ENCODE measurements at regions not wholly inside any gene's neighbourhood (a gene's known extent, or its start where the extent isn't known, plus 50 kb on each side); places are given as distances from the start of the nearest gene placed in this dataset.

DNA sequence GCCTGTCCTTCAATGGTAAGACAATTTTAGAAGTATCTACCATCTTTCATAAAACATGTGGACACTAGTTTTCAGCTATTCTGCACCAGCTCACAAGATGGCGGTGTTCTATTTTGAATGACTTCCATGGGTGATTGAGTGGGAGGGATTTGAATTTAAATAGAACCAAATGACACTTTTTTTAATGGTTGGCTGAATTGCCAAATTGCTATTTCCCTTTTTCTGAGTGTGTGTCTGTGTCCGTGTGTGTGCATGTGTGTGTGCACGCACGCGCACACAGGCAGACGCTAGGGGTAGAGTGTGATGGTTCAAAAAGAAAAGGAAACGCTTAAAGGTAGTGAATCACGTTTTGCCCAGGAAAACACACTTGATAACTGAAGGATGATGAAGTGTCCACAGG is 362.6 kb downstream of the DAD1 start:
- ChIA-PET POLR2A (no interaction called here), CTCF (no interaction called here)
- in situ Hi-C loops (cut with HindIII; ENCODE audit: low pct_unique_long_range_greater_than_20kb, low sequenced_read_pairs) (no loop called here), intact Hi-C loops (cut with micrococcal nuclease; ENCODE audit: unreplicated experiment) (no loop called here)
- H3K4me3 ChIP-seq (ENCODE audit: low read depth in 2 of 2, low read length in 2 of 2) = no peak overlapping the region
- H3K27ac ChIP-seq (ENCODE audit: low read length) = no peak overlapping the region
- ATAC-seq (no peak), DNase-seq (ENCODE audit: low read depth, low spot score) (no peak)
- no peaks in the 10 kb centered on the region for H3K36me3 ChIP-seq (ENCODE audit: control insufficient read depth, insufficient read depth, low read length)
- no peak for TF ChIP-seq SIN3A (IDR thresholded peaks at IDR 0.05; ENCODE audit: borderline replicate concordance, insufficient read depth, low read depth, low read length)
- TF ChIP-seq, protein P1, sequence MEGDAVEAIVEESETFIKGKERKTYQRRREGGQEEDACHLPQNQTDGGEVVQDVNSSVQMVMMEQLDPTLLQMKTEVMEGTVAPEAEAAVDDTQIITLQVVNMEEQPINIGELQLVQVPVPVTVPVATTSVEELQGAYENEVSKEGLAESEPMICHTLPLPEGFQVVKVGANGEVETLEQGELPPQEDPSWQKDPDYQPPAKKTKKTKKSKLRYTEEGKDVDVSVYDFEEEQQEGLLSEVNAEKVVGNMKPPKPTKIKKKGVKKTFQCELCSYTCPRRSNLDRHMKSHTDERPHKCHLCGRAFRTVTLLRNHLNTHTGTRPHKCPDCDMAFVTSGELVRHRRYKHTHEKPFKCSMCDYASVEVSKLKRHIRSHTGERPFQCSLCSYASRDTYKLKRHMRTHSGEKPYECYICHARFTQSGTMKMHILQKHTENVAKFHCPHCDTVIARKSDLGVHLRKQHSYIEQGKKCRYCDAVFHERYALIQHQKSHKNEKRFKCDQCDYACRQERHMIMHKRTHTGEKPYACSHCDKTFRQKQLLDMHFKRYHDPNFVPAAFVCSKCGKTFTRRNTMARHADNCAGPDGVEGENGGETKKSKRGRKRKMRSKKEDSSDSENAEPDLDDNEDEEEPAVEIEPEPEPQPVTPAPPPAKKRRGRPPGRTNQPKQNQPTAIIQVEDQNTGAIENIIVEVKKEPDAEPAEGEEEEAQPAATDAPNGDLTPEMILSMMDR (IDR thresholded peaks at IDR 0.05) = peak; percentile 19; the same call in 1 of the 2 replicates
- no peak for TF ChIP-seq TCF7L2 (IDR thresholded peaks at IDR 0.05; ENCODE audit: low read depth, low read length)
- no peaks in the 10 kb centered on the region for H3K9me3 ChIP-seq (ENCODE audit: control insufficient read depth, insufficient read depth, low read depth, low read length)
- BruUV-seq (replicated peaks) = no TSS peak
- no peaks in the 10 kb centered on the region for H3K4me1 ChIP-seq (ENCODE audit: control insufficient read depth, insufficient read depth, low read length)
- H3K27me3 ChIP-seq (ENCODE audit: control insufficient read depth, insufficient read depth, low read length) = peaks cover 2% of the 10 kb centered on the region; the same call in 1 of the 2 replicates

- TF ChIP-seq, protein P1 (IDR thresholded peaks at IDR 0.05) = no peak
- TF ChIP-seq TCF7L2 (IDR thresholded peaks at IDR 0.05; ENCODE audit: low read depth, low read length) (no peak), SIN3A (IDR thresholded peaks at IDR 0.05; ENCODE audit: borderline replicate concordance, insufficient read depth, low read depth, low read length) (no peak), REST (IDR thresholded peaks at IDR 0.05; ENCODE audit: insufficient read depth in 1 of 2, low read depth in 2 of 2, low read length in 1 of 2) (no peak), POLR2AphosphoS5 (IDR thresholded peaks at IDR 0.05; ENCODE audit: low read depth, low read length) (no peak)
- H3K36me3 ChIP-seq (ENCODE audit: control insufficient read depth, insufficient read depth, low read length) = no peaks in the 10 kb centered on the region
- BruUV-seq (replicated peaks) = no TSS peak
- H3K4me3 ChIP-seq (ENCODE audit: low read depth in 2 of 2, low read length in 2 of 2) = no peak overlapping the region
- DNase-seq (ENCODE audit: low read depth, low spot score) (no peak), ATAC-seq (no peak)
- no peaks in the 10 kb centered on the region for H3K9me3 ChIP-seq (ENCODE audit: control insufficient read depth, insufficient read depth, low read depth, low read length)
- in situ Hi-C loops (cut with HindIII; ENCODE audit: low pct_unique_long_range_greater_than_20kb, low sequenced_read_pairs) = no loop called here
- CTCF ChIA-PET = no interaction called here
- intact Hi-C loops (cut with micrococcal nuclease; ENCODE audit: unreplicated experiment) = no loop called here
- POLR2A ChIA-PET = no interaction called here
- H3K27ac ChIP-seq (ENCODE audit: low read length) = no peak overlapping the region
- H3K27me3 ChIP-seq (ENCODE audit: control insufficient read depth, insufficient read depth, low read length) = peaks cover 2% of the 10 kb centered on the region; the same call in 1 of the 2 replicates
- no peaks in the 10 kb centered on the region for H3K4me1 ChIP-seq (ENCODE audit: control insufficient read depth, insufficient read depth, low read length)
Measured at GRCh38 chr14:22225516-22226140, 363.4 kb downstream of the DAD1 start.
